ENCODE measurements at regions not wholly inside any gene's neighbourhood (a gene's known extent, or its start where the extent isn't known, plus 50 kb on each side); places are given as distances from the start of the nearest gene placed in this dataset.

DNA sequence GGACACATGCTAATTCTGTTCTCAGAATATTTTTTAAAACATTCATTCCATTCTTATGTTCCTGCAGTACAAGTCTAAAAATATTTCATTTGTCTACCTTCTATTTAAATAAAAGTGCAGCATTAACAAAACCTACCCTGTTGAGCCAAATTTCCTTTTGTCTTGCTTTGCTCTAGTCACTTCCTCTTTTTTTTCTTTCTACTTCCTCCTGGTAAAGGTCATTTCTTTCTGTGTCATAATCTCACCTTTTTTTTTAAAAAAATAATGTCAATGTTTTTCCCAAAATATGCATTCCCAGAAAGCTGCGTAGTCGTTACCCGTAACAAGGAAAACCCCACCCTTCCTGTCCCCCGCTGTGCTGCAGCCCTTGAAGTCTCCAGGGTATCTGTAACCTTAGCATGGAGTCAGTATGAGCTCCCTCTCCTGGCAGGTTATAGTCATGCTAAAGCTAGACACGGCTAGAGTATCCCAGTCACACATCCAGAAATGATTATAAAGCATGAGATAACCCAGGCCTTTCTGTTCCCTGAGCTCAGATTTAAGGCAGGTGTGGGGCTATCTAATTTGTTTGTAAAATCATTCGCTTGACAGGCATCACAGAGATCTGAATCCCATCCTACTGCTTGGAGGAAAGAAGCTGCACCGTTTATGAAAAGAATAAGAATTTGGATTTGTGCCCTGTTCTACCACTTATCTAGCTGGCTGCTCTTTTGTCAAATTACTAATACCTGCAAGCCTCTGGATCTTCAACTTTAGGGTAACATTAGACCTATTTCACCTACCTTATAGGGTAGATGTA lies 51.1 kb upstream of the EED start:
- H3K4me3 ChIP-seq = peak overlapping the region; percentile 51
- H3K4me1 ChIP-seq (ENCODE audit: control insufficient read depth in 1 of 2, low read depth in 2 of 2) = peaks cover 3 to 17% of the 10 kb centered on the region in 2 donors
- TF ChIP-seq, protein P1, sequence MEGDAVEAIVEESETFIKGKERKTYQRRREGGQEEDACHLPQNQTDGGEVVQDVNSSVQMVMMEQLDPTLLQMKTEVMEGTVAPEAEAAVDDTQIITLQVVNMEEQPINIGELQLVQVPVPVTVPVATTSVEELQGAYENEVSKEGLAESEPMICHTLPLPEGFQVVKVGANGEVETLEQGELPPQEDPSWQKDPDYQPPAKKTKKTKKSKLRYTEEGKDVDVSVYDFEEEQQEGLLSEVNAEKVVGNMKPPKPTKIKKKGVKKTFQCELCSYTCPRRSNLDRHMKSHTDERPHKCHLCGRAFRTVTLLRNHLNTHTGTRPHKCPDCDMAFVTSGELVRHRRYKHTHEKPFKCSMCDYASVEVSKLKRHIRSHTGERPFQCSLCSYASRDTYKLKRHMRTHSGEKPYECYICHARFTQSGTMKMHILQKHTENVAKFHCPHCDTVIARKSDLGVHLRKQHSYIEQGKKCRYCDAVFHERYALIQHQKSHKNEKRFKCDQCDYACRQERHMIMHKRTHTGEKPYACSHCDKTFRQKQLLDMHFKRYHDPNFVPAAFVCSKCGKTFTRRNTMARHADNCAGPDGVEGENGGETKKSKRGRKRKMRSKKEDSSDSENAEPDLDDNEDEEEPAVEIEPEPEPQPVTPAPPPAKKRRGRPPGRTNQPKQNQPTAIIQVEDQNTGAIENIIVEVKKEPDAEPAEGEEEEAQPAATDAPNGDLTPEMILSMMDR (IDR thresholded peaks at IDR 0.05) = peak; percentile 64
- no peaks in the 10 kb centered on the region for H3K36me3 ChIP-seq
- peak; percentile 44 for DNase-seq (ENCODE audit: low spot score)
- no peak overlapping the region for H3K27ac ChIP-seq
- ATAC-seq (ENCODE audit: insufficient number of reproducible peaks, low FRiP score, low read depth) = peak; percentile 90
- H3K27me3 ChIP-seq (replicated peaks; ENCODE audit: insufficient read depth) = no peaks in the 10 kb centered on the region
- H3K9me3 ChIP-seq = no peaks in the 10 kb centered on the region

DNA sequence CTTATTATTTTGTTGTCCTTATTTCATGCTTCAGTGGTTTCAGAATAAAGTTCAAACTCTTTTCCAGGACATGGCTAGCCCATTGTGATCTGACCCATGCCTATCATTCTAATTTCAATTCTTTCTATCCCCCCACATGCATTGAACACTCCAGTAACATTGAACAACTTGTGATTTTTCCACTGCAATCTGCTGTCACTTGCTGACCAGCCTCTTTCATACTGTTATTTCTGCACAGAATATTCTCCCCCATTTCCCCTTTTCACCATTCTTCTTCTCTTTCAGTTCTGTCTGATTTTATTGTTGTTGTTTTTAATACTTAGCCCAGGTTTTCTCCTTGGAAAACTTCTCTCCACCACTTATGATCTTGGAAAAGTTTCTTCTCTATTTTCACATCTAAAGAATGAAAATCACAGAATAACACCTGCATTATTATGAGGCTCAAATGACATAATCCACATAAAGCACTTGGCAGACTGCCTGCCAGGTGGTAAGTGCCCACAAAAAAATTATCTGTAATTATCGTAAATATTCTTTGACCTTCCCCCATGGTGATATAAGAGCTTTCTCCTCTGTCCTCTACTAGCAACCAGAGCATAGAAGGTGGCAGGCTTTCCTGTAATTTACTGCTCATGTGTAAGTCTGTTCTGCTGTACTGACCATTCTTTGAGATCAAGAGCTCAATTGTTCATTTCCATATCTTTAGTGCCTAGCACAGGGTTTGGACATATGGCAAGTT lies 51.9 kb upstream of the EED start:
- Histone ChIP-seq H3K27me3 (replicated peaks; ENCODE audit: insufficient read depth) (no peaks in the 10 kb centered on the region), H3K36me3 (no peaks in the 10 kb centered on the region), H3K4me1 (ENCODE audit: control insufficient read depth in 1 of 2, low read depth in 2 of 2) (peaks cover 3 to 17% of the 10 kb centered on the region in 2 donors), H3K9me3 (no peaks in the 10 kb centered on the region), H3K27ac (peak overlapping the region in 1 of 2 donors; percentile 1), H3K4me3 (peak overlapping the region; percentile 51)
- TF ChIP-seq, protein P1 (IDR thresholded peaks at IDR 0.05) = no peak
- ATAC-seq (ENCODE audit: insufficient number of reproducible peaks, low FRiP score, low read depth) (no peak), DNase-seq (ENCODE audit: low spot score) (no peak)

DNA sequence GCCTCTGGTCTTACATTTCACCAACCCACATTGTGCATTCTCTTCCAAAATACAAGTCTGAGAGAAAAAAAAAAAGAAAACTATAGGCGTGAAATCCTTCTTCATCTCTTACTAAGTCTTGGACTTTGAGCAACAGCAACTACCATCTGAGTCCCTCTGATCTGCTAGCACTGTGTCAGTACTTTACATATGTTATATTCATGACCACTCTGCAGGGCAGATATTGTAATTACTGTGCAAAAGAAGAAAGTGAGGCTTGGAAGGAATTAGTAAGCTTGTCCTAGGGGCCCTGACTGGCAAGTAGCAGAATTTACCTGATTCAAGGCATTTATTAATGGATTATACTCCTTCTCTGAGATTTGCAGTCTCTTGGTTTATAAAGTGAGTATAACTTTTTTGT lies 52.7 kb upstream of the EED start:
- TF ChIP-seq, protein P1 (IDR thresholded peaks at IDR 0.05) = no peak
- Histone ChIP-seq H3K27ac (no peak overlapping the region), H3K4me3 (no peak overlapping the region), H3K36me3 (no peaks in the 10 kb centered on the region), H3K4me1 (ENCODE audit: control insufficient read depth in 1 of 2, low read depth in 2 of 2) (peaks cover 3 to 17% of the 10 kb centered on the region in 2 donors), H3K9me3 (no peaks in the 10 kb centered on the region), H3K27me3 (replicated peaks; ENCODE audit: insufficient read depth) (no peaks in the 10 kb centered on the region)
- ATAC-seq (ENCODE audit: insufficient number of reproducible peaks, low FRiP score, low read depth) = no peak
- no peak for DNase-seq (ENCODE audit: low spot score)

DNA sequence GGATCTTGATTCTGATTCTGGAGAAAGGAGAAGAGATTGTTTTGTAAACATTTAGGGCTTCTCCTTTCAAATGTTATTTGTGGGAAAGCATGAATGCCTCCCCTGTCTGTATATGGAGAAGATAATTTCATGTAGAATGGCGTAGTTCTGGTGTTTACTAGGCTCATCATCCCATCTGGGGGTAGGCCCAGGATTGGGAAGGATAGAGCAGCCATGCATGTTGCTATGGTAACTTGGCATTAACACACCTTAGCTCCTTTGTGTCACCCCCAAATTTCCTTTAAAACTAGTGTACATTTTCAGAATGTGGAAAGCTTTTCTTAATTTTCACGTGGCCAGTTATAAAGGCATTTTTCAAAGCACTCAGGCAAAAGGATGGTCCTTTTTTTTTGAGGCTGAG lies 57.5 kb upstream of the EED start:
- Histone ChIP-seq H3K27me3 (replicated peaks; ENCODE audit: insufficient read depth) (no peaks in the 10 kb centered on the region), H3K4me1 (ENCODE audit: control insufficient read depth in 1 of 2, low read depth in 2 of 2) (peaks cover 6 to 8% of the 10 kb centered on the region in 2 donors), H3K9me3 (no peaks in the 10 kb centered on the region), H3K27ac (no peak overlapping the region), H3K36me3 (no peaks in the 10 kb centered on the region), H3K4me3 (no peak overlapping the region)
- TF ChIP-seq, protein P1 (IDR thresholded peaks at IDR 0.05) = no peak
- ATAC-seq (ENCODE audit: insufficient number of reproducible peaks, low FRiP score, low read depth) (no peak), DNase-seq (ENCODE audit: low spot score) (no peak)

DNA sequence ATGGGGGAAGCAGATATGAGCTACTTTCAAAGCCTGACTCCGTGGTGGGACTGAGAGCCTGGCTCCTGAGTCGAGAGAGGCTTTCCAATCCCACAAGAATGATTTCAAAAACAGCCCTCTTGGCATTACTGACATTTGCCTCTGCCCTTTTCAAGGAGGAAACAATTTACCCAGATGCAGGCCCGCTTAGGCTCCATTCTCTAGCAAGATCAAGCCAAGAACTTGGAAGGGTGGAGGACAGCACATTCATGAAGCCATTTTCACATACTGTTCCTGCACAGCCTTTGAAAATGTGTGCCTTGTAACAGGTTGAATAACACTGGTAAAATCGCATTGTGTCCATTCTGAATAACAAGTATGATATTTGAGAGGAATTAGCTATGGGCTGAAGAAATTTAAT lies 58.2 kb upstream of the EED start:
- ATAC-seq (ENCODE audit: insufficient number of reproducible peaks, low FRiP score, low read depth) (no peak), DNase-seq (ENCODE audit: low spot score) (no peak)
- Histone ChIP-seq H3K4me3 (no peak overlapping the region), H3K36me3 (no peaks in the 10 kb centered on the region), H3K4me1 (ENCODE audit: control insufficient read depth in 1 of 2, low read depth in 2 of 2) (peaks cover 6 to 8% of the 10 kb centered on the region in 2 donors), H3K9me3 (no peaks in the 10 kb centered on the region), H3K27me3 (replicated peaks; ENCODE audit: insufficient read depth) (no peaks in the 10 kb centered on the region), H3K27ac (peak overlapping the region in 1 of 2 donors; percentile 3)
- TF ChIP-seq, protein P1 (IDR thresholded peaks at IDR 0.05) = no peak

Data from thoracic aorta (tissue), 2 donors.